ENCODE measurements at regions not wholly inside any gene's neighbourhood (a gene's known extent, or its start where the extent isn't known, plus 50 kb on each side); places are given as distances from the start of the nearest gene placed in this dataset.

DNA sequence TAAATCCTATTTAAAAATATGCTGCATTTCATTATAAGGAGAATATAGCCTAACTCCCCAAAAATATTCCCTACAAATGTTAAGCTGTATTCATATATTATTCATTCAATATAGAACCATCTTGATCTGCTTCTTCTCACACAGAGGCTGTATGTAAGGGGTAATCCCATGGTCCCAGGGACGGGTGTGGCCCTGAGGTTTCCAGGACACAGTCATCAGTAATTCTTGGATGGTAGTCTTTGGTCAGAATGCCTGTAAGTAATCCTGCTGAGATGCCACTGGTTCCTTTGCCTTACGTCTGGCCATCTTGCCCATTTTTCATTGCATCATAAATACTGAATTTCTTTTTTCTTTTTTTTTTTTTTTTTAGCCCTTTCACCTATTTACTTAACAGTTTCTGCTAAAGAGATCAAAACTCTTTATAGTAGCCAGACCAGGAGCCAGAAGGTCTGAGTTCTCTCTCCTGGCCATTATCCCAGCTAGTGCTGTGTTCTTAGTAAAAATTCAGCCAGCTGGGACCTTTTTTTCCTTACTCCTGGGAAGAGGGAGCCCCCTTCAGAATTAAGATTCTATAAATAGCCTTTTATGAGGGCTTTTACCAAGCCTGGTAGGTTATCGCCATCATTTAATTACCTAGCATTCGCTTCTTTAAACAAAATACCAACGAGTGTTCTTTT lies 134.9 kb downstream of the SOX11 start:
- ChIA-PET POLR2A (ENCODE audit: unreplicated experiment) (no interaction called here), CTCF (no interaction called here)

DNA sequence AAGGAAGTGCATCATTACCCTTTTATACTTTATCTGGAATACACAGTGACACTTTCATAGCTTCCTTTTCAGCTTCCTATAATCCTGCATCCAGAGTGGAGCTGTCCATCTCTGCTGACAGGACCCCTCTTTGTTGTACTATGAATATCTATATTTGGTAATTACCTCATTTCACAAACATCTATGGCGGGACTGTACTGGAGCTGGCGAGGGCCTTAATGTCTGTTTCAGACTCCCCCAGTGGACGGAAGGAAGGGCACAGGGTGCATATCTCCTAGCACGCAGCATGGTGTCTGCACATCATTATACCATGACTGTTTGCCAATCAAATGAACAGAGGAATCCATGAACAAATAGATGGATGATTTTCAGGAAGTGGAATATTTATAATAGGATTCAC lies 142.3 kb downstream of the SOX11 start:
- ChIA-PET POLR2A (ENCODE audit: unreplicated experiment) (no interaction called here), CTCF (no interaction called here)
- no peak for DNase-seq
- intact Hi-C loops (cut with micrococcal nuclease; ENCODE audit: unreplicated experiment), result no loop called here
- Histone ChIP-seq H3K79me2 (ENCODE audit: low read depth) (no peaks in the 10 kb centered on the region), H3K4me2 (no peak overlapping the region), H3K9me2 (ENCODE audit: insufficient read depth) (no peaks in the 10 kb centered on the region), H3K27me3 (ENCODE audit: insufficient read depth, low read depth) (peaks cover 16% of the 10 kb centered on the region), H3F3A (ENCODE audit: insufficient read depth, low read depth) (no peaks in the 10 kb centered on the region), H3K4me1 (replicated peaks; ENCODE audit: insufficient read depth) (no peaks in the 10 kb centered on the region), H3K36me3 (ENCODE audit: low read depth) (no peaks in the 10 kb centered on the region), H3K9me3 (ENCODE audit: insufficient read depth, low read depth) (no peaks in the 10 kb centered on the region), H2AFZ (no peak overlapping the region), H3K27ac (no peak overlapping the region), H3K4me3 (no peak overlapping the region), H4K20me1 (ENCODE audit: insufficient read depth) (no peaks in the 10 kb centered on the region)
- TF ChIP-seq, protein P1, sequence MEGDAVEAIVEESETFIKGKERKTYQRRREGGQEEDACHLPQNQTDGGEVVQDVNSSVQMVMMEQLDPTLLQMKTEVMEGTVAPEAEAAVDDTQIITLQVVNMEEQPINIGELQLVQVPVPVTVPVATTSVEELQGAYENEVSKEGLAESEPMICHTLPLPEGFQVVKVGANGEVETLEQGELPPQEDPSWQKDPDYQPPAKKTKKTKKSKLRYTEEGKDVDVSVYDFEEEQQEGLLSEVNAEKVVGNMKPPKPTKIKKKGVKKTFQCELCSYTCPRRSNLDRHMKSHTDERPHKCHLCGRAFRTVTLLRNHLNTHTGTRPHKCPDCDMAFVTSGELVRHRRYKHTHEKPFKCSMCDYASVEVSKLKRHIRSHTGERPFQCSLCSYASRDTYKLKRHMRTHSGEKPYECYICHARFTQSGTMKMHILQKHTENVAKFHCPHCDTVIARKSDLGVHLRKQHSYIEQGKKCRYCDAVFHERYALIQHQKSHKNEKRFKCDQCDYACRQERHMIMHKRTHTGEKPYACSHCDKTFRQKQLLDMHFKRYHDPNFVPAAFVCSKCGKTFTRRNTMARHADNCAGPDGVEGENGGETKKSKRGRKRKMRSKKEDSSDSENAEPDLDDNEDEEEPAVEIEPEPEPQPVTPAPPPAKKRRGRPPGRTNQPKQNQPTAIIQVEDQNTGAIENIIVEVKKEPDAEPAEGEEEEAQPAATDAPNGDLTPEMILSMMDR (conservative IDR thresholded peaks at IDR 0.05), result no peak
- no peak for TF ChIP-seq EZH2 (IDR thresholded peaks at IDR 0.05; ENCODE audit: low read depth)
- no TSS peak for BruUV-seq (replicated peaks)

More for the DNA sequence above, 134.9 kb downstream of the SOX11 start:
- no peaks in the 10 kb centered on the region for H3K9me2 ChIP-seq (ENCODE audit: insufficient read depth)
- no peaks in the 10 kb centered on the region for H4K20me1 ChIP-seq (ENCODE audit: insufficient read depth)
- no TSS peak for BruUV-seq (replicated peaks)
- no peak overlapping the region for H3K4me3 ChIP-seq
- intact Hi-C loops (cut with micrococcal nuclease; ENCODE audit: unreplicated experiment), result no loop called here
- no peak for TF ChIP-seq EZH2 (IDR thresholded peaks at IDR 0.05; ENCODE audit: low read depth)
- TF ChIP-seq, protein P1 (conservative IDR thresholded peaks at IDR 0.05), result no peak
- no peaks in the 10 kb centered on the region for H3K9me3 ChIP-seq (ENCODE audit: insufficient read depth, low read depth)
- no peak overlapping the region for H2AFZ ChIP-seq
- H3K4me1 ChIP-seq (replicated peaks; ENCODE audit: insufficient read depth), result no peaks in the 10 kb centered on the region
- H3K27me3 ChIP-seq (ENCODE audit: insufficient read depth, low read depth), result no peaks in the 10 kb centered on the region
- no peak overlapping the region for H3K4me2 ChIP-seq
- H3F3A ChIP-seq (ENCODE audit: insufficient read depth, low read depth), result no peaks in the 10 kb centered on the region
- no peaks in the 10 kb centered on the region for H3K79me2 ChIP-seq (ENCODE audit: low read depth)
- H3K27ac ChIP-seq, result no peak overlapping the region
- DNase-seq, result no peak
- no peaks in the 10 kb centered on the region for H3K36me3 ChIP-seq (ENCODE audit: low read depth)

GRCh38 chr2:5839550-5839949 lies 147.4 kb downstream of the SOX11 start:
- intact Hi-C loops (cut with micrococcal nuclease; ENCODE audit: unreplicated experiment), result no loop called here
- no peak for DNase-seq
- CTCF ChIA-PET, result no interaction called here
- Histone ChIP-seq H4K20me1 (ENCODE audit: insufficient read depth) (no peaks in the 10 kb centered on the region; the same call in 1 of the 2 replicates), H3K27ac (no peak overlapping the region), H2AFZ (no peak overlapping the region), H3K4me3 (no peak overlapping the region), H3K9me3 (ENCODE audit: insufficient read depth, low read depth) (no peaks in the 10 kb centered on the region), H3K4me2 (no peak overlapping the region), H3K9me2 (ENCODE audit: insufficient read depth) (no peaks in the 10 kb centered on the region), H3K79me2 (ENCODE audit: low read depth) (no peaks in the 10 kb centered on the region), H3K4me1 (replicated peaks; ENCODE audit: insufficient read depth) (no peaks in the 10 kb centered on the region), H3K36me3 (ENCODE audit: low read depth) (no peaks in the 10 kb centered on the region), H3K27me3 (ENCODE audit: insufficient read depth, low read depth) (peaks cover 56% of the 10 kb centered on the region), H3F3A (ENCODE audit: insufficient read depth, low read depth) (no peaks in the 10 kb centered on the region)
- POLR2A ChIA-PET (ENCODE audit: unreplicated experiment), result no interaction called here
- TF ChIP-seq EZH2 (IDR thresholded peaks at IDR 0.05; ENCODE audit: low read depth), result no peak
- TF ChIP-seq, protein P1 (conservative IDR thresholded peaks at IDR 0.05), result no peak
- no TSS peak for BruUV-seq (replicated peaks)

Data from PC-9 (cell line).